GM12878 (cell line): ENCODE measurements at regions not wholly inside any gene's neighbourhood (a gene's known extent, or its start where the extent isn't known, plus 50 kb on each side); places are given as distances from the start of the nearest gene placed in this dataset.

ENCODE experiments used
- ATF2 ChIP-seq: IDR thresholded peaks from 2 replicates; pipeline ENCODE4 v1.6.1; 2012; ENCODE audit warnings: low read length, inconsistent platforms
- KDM1A ChIP-seq: fragments of 200-600 bp; sonication (generic); IDR thresholded peaks from 2 replicates; pipeline ENCODE4 v1.6.1; 2016; ENCODE audit warnings: borderline replicate concordance
- NRF1 ChIP-seq: conservative IDR thresholded peaks from 2 replicates; pipeline ENCODE4 v1.6.1; 2011; ENCODE audit warnings: mild to moderate bottlenecking, low read depth, low read length, improper control_type of control experiment

- no peak for TF ChIP-seq KDM1A
- TF ChIP-seq NRF1: no peak
- no peak for TF ChIP-seq ATF2
Observed at GRCh38 chr5:68384936-68385594, 169.5 kb downstream of the PIK3R1 start.
